RPMI7951 (cell line): ENCODE measurements at regions not wholly inside any gene's neighbourhood (a gene's known extent, or its start where the extent isn't known, plus 50 kb on each side); places are given as distances from the start of the nearest gene placed in this dataset.

Source experiments
- DNase-seq: peaks from one replicate; pipeline ENCODE4 v3.0.0-alpha.2; 2012; ENCODE audit warnings: low read depth

- DNase-seq, result no peak
Observed at GRCh38 chr4:162644346-162644745, 480.5 kb upstream of the FSTL5 start.

- DNase-seq, result no peak
Observed at GRCh38 chr4:162640152-162640551, 476.4 kb upstream of the FSTL5 start.

- no peak for DNase-seq
Observed at GRCh38 chr4:162634390-162634789, 470.6 kb upstream of the FSTL5 start.

GRCh38 chr4:162622664-162623063 lies 458.9 kb upstream of the FSTL5 start:
- DNase-seq, result no peak

GRCh38 chr4:162610116-162610515 lies 446.3 kb upstream of the FSTL5 start:
- no peak for DNase-seq

GRCh38 chr4:162586266-162586665 lies 422.5 kb upstream of the FSTL5 start:
- DNase-seq, result no peak

GRCh38 chr4:162582180-162582579 lies 418.4 kb upstream of the FSTL5 start:
- DNase-seq, result no peak

- DNase-seq, result no peak
Observed at GRCh38 chr4:162565730-162566129, 401.9 kb upstream of the FSTL5 start.

GRCh38 chr4:162560073-162560472 lies 396.3 kb upstream of the FSTL5 start:
- no peak for DNase-seq

GRCh38 chr4:162557516-162558106 lies 393.8 kb upstream of the FSTL5 start:
- no peak for DNase-seq

GRCh38 chr4:162535121-162535520 lies 371.3 kb upstream of the FSTL5 start:
- no peak for DNase-seq

- no peak for DNase-seq
Observed at GRCh38 chr4:162523171-162523570, 359.4 kb upstream of the FSTL5 start.

GRCh38 chr4:162522724-162523123 lies 358.9 kb upstream of the FSTL5 start:
- no peak for DNase-seq

GRCh38 chr4:162510937-162511336 lies 347.1 kb upstream of the FSTL5 start:
- no peak for DNase-seq

GRCh38 chr4:162510115-162510514 lies 346.3 kb upstream of the FSTL5 start:
- DNase-seq, result no peak

GRCh38 chr4:162509333-162509732 lies 345.5 kb upstream of the FSTL5 start:
- no peak for DNase-seq

- no peak for DNase-seq
Observed at GRCh38 chr4:162506253-162506652, 342.5 kb upstream of the FSTL5 start.

- no peak for DNase-seq
Observed at GRCh38 chr4:162503868-162504267, 340.1 kb upstream of the FSTL5 start.

GRCh38 chr4:162502109-162502508 lies 338.3 kb upstream of the FSTL5 start:
- no peak for DNase-seq

GRCh38 chr4:162499478-162499877 lies 335.7 kb upstream of the FSTL5 start:
- no peak for DNase-seq

- DNase-seq, result no peak
Observed at GRCh38 chr4:162498168-162498567, 334.4 kb upstream of the FSTL5 start.

- peak; percentile 31 for DNase-seq
Observed at GRCh38 chr4:162497564-162498167, 333.9 kb upstream of the FSTL5 start.

- no peak for DNase-seq
Observed at GRCh38 chr4:162494935-162495334, 331.1 kb upstream of the FSTL5 start.

GRCh38 chr4:162485486-162485885 lies 321.7 kb upstream of the FSTL5 start:
- peak; percentile 57 for DNase-seq
